ENCODE measurements at regions not wholly inside any gene's neighbourhood (a gene's known extent, or its start where the extent isn't known, plus 50 kb on each side); places are given as distances from the start of the nearest gene placed in this dataset.
A peak's percentile ranks its signal among the peaks of the same experiment; 100 is the strongest.

DNA sequence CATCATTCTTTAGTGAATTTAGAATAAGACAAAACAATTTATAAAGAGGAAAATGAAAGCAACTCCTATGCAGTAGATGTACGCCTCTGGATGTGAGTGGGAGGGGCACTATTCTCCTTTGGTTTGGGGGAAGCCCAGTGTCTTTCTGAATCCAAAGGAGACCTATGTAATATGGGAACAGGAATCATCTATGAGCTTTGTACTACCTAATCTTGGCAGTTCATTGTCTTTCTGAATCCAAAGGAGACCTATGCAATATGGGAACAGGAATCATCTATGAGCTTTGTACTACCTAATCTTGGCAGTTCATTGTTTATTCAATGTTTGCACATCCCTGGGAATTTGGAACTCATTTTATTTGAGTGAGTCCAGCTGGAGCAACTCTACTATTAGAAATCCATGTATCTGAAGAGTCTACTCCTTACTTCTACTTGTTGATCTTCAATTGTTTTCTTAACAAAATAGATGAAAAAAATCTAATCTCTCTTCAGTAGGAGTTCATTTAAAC, 401.1 kb upstream of the LRATD1 start:
- Histone ChIP-seq H3K9me3 (ENCODE audit: insufficient read depth, low read depth, low read length) (peaks cover 3% of the 10 kb centered on the region; the same call in 1 of the 2 replicates), H3K27ac (ENCODE audit: low read depth, low read length) (peak overlapping the region; percentile 5; the same call in 1 of the 2 replicates), H3K4me3 (ENCODE audit: low read length) (no peak overlapping the region), H3K4me1 (ENCODE audit: insufficient read depth, low read length) (peaks cover 32% of the 10 kb centered on the region), H3K27me3 (ENCODE audit: insufficient read depth, low read length) (peaks cover 7% of the 10 kb centered on the region; the same call in 1 of the 2 replicates), H3K36me3 (ENCODE audit: insufficient read depth, low read length) (no peaks in the 10 kb centered on the region), H3K9ac (ENCODE audit: low read depth, low read length) (no peak overlapping the region)
- WGBS, result 90% methylated on average over 1 of the region's 1 CpG

DNA sequence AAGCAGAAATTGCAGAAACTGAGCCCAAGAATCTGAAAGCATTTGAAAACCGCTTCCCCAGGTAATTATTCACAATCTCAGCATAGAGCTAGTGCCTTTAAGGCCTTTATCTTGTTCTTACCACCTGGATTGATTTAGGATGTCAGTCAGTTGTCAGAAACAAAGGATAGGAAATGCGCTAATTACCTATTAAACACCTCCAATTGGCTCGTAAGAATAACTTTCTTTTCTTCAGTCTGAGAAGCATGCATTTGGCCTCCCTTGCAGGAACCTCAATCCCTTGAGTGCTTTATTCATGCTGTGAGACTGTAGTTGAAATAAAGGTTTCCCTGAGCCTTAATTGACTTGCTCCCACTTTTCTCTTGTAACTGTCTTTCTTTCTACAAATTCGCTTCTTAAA, 400.3 kb upstream of the LRATD1 start:
- H3K4me3 ChIP-seq (ENCODE audit: low read length), result no peak overlapping the region

DNA sequence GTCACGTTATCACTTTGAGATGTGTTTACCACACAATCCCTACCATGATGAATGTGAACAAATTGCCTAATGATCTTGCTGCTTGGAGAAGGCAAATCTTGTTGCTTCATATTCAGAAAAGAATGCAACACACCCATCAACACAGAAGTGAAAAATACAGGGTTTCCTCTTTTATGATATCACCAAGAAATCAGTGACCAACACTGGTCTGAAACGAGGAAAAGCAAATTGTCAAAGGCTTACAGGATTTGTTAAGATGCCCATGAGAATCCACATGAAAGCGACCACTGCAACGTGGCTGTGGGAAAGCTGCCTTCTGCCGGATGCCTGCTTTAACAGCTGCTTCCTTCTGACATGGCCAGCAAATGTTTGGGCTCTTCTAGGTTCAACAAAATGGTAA, 397.6 kb upstream of the LRATD1 start:
- WGBS, result 92% methylated on average over 5 of the region's 5 CpGs

More for the DNA sequence above, 400.3 kb upstream of the LRATD1 start:
- 26% methylated on average over 4 of the region's 4 CpGs for WGBS
- Histone ChIP-seq H3K27me3 (ENCODE audit: insufficient read depth, low read length) (peaks cover 7% of the 10 kb centered on the region; the same call in 1 of the 2 replicates), H3K27ac (ENCODE audit: low read depth, low read length) (peak overlapping the region; percentile 54; the same call in 1 of the 2 replicates), H3K9me3 (ENCODE audit: insufficient read depth, low read depth, low read length) (peaks cover 3% of the 10 kb centered on the region; the same call in 1 of the 2 replicates), H3K4me1 (ENCODE audit: insufficient read depth, low read length) (peaks cover 35% of the 10 kb centered on the region), H3K36me3 (ENCODE audit: insufficient read depth, low read length) (no peaks in the 10 kb centered on the region), H3K9ac (ENCODE audit: low read depth, low read length) (no peak overlapping the region)

DNA sequence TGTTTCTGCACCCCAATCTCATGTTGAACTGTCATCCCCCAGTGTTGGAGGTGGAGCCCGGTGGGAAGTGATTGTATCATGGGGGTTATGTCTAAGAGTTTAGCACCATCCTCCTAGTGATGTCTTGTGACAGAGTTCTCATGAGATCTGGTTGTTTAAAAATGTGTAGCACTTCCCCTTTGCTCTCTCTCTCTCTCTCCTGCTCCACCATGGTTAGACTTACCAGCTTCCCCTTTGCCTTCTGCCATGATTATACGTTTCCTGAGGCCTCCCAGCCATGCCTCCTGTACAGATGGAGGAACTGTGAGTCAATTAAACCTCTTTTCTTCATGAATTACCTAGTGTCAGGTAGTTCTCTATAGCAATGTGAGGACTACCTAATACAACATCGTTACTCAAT, 396.9 kb upstream of the LRATD1 start:
- no peak overlapping the region for H3K4me3 ChIP-seq (ENCODE audit: low read length)
- H3K9me3 ChIP-seq (ENCODE audit: insufficient read depth, low read depth, low read length), result no peaks in the 10 kb centered on the region
- H3K4me1 ChIP-seq (ENCODE audit: insufficient read depth, low read length), result peaks cover 35% of the 10 kb centered on the region
- peaks cover 7% of the 10 kb centered on the region; the same call in 1 of the 2 replicates for H3K27me3 ChIP-seq (ENCODE audit: insufficient read depth, low read length)
- no peak overlapping the region for H3K9ac ChIP-seq (ENCODE audit: low read depth, low read length)
- H3K36me3 ChIP-seq (ENCODE audit: insufficient read depth, low read length), result no peaks in the 10 kb centered on the region
- 81% methylated on average over 2 of the region's 3 CpGs for WGBS
- H3K27ac ChIP-seq (ENCODE audit: low read depth, low read length), result no peak overlapping the region

More for the DNA sequence above, 397.6 kb upstream of the LRATD1 start:
- Histone ChIP-seq H3K4me3 (ENCODE audit: low read length) (no peak overlapping the region), H3K9me3 (ENCODE audit: insufficient read depth, low read depth, low read length) (no peaks in the 10 kb centered on the region), H3K27ac (ENCODE audit: low read depth, low read length) (no peak overlapping the region), H3K27me3 (ENCODE audit: insufficient read depth, low read length) (peaks cover 7% of the 10 kb centered on the region; the same call in 1 of the 2 replicates), H3K36me3 (ENCODE audit: insufficient read depth, low read length) (no peaks in the 10 kb centered on the region), H3K4me1 (ENCODE audit: insufficient read depth, low read length) (peaks cover 35% of the 10 kb centered on the region), H3K9ac (ENCODE audit: low read depth, low read length) (no peak overlapping the region)

DNA sequence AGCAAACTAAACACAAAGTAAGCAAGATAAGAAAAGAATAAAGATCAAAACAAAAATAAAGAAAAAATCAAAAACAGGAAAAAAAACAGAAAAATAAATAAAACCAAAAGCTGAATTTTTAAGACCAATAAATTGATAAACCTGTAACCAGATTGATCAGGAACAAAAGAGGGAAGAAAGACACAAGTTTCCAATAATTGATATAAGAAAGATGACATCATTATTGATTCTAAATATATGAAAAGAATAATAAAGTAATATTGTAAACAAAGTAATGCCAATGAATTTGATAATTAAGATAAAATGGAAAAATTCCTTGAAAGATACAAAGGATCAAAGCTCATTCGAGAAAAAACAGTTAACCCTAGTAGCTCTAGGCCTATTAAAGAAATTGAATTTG, 394.6 kb upstream of the LRATD1 start:
- H3K9me3 ChIP-seq (ENCODE audit: insufficient read depth, low read depth, low read length), result no peaks in the 10 kb centered on the region
- H3K27ac ChIP-seq (ENCODE audit: low read depth, low read length), result no peak overlapping the region
- no peak overlapping the region for H3K9ac ChIP-seq (ENCODE audit: low read depth, low read length)
- H3K36me3 ChIP-seq (ENCODE audit: insufficient read depth, low read length), result no peaks in the 10 kb centered on the region
- no peak overlapping the region for H3K4me3 ChIP-seq (ENCODE audit: low read length)
- H3K4me1 ChIP-seq (ENCODE audit: insufficient read depth, low read length), result peaks cover 16% of the 10 kb centered on the region
- 100% methylated on average over 1 of the region's 1 CpG for WGBS
- H3K27me3 ChIP-seq (ENCODE audit: insufficient read depth, low read length), result peaks cover 7% of the 10 kb centered on the region; the same call in 1 of the 2 replicates

DNA sequence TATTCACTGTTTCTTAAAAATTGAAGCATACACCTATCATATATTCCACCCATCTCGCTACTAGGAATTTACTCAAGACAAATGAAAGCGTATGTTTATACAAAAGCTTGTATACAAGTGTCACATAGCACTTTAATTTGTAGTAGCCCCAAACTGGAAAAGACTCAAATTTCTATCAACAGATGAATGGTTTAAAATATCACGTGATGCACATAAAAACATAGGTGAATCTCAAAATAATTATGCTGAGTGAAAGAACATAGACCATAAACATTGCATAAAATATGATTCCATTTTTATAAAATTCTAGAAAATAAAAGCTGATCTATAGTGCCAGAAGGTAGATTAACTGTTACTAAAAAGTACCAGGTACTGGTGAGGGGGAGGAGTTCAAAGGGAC, 392.9 kb upstream of the LRATD1 start:
- H3K9ac ChIP-seq (ENCODE audit: low read depth, low read length), result no peak overlapping the region
- WGBS, result 100% methylated on average over 2 of the region's 3 CpGs

DNA sequence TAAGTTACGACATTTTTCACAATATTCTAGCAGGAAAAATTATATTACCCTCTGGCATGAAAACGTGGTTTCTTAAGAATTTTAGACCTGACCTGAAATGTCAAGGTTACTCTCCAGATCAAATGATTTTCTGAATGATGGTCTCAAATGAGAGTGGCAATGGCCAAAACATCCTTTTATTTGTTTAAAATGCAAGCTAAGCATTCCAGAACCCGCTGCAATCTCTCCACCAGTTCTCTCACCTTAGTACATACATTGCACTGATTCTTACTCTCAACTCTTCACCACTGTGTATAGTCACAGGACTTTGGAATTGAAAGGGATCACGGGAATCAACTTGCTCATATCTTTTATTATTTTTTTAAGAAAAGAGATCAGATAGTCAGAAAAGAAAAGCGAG, 391.6 kb upstream of the LRATD1 start:
- H3K9ac ChIP-seq (ENCODE audit: low read depth, low read length), result no peak overlapping the region
- H3K9me3 ChIP-seq (ENCODE audit: insufficient read depth, low read depth, low read length), result no peaks in the 10 kb centered on the region
- no peaks in the 10 kb centered on the region for H3K36me3 ChIP-seq (ENCODE audit: insufficient read depth, low read length)
- 90% methylated on average over 3 of the region's 5 CpGs for WGBS
- H3K4me1 ChIP-seq (ENCODE audit: insufficient read depth, low read length), result 0 out of 2 replicates have a peak, but pooled peaks cover 3% of the 10 kb centered on the region
- H3K4me3 ChIP-seq (ENCODE audit: low read length), result no peak overlapping the region
- no peaks in the 10 kb centered on the region for H3K27me3 ChIP-seq (ENCODE audit: insufficient read depth, low read length)
- no peak overlapping the region for H3K27ac ChIP-seq (ENCODE audit: low read depth, low read length)

More for the DNA sequence above, 392.9 kb upstream of the LRATD1 start:
- Histone ChIP-seq H3K9me3 (ENCODE audit: insufficient read depth, low read depth, low read length) (no peaks in the 10 kb centered on the region), H3K36me3 (ENCODE audit: insufficient read depth, low read length) (no peaks in the 10 kb centered on the region), H3K4me3 (ENCODE audit: low read length) (no peak overlapping the region), H3K4me1 (ENCODE audit: insufficient read depth, low read length) (0 out of 2 replicates have a peak, but pooled peaks cover 3% of the 10 kb centered on the region), H3K27ac (ENCODE audit: low read depth, low read length) (no peak overlapping the region), H3K27me3 (ENCODE audit: insufficient read depth, low read length) (no peaks in the 10 kb centered on the region)

DNA sequence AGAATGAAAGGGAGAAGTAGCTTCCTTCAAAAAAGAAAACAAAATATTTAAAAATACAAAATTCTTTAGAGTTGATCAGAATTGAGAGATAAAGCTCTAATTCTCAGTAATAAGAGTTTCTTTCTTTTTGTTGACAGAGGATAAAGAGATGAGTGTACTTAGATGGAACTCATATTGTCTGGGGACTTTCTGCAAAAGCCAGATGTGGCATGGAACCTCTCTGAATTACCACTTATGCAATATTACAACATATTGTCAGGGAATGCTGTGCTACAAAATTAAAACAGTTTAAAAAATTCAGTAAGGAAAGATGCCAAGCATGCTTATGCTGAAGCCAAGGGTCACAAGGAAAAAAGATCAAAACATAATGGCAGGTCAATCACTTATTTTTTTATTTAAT, 386.6 kb upstream of the LRATD1 start:
- H3K36me3 ChIP-seq (ENCODE audit: insufficient read depth, low read length), result no peaks in the 10 kb centered on the region
- no peak overlapping the region for H3K4me3 ChIP-seq (ENCODE audit: low read length)
- H3K9me3 ChIP-seq (ENCODE audit: insufficient read depth, low read depth, low read length), result no peaks in the 10 kb centered on the region
- no peaks in the 10 kb centered on the region for H3K27me3 ChIP-seq (ENCODE audit: insufficient read depth, low read length)
- H3K27ac ChIP-seq (ENCODE audit: low read depth, low read length), result no peak overlapping the region
- no peaks in the 10 kb centered on the region for H3K4me1 ChIP-seq (ENCODE audit: insufficient read depth, low read length)
- no peak overlapping the region for H3K9ac ChIP-seq (ENCODE audit: low read depth, low read length)

DNA sequence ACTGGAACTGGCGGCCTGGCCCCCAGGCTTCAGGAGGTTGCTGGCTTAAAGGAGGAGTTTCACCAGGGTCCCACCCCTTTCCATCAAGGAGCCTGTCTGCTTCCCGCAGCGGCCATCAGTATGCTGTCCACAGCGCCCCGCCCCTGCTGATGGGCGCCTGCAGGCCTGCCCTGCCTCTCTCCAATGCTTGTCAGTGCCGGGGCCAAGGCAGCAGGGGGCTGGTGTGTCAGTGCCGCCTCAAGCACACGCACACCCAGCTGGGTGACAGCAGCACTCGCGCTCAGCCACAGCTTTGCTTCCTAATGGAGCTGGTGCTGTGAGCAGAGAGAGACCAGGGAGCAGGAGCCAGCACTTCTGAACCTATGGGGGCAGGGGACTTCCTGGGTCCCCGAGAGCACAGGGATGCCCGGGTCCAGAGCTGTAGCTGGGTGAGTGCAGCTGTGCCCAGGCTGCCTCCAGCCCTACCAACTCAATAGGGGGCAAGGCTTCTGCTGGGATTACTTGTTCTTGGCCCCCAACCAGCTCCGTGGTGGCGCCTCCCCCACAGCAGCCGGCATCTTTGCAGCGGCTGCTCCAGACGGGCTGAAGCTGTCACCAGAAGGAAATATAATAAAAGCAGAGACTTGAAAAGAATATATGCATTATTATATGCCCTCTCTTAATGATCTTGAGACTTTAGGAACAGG, 377.2 kb upstream of the LRATD1 start:
- Histone ChIP-seq H3K9ac (ENCODE audit: low read depth, low read length) (no peak overlapping the region), H3K4me3 (ENCODE audit: low read length) (no peak overlapping the region), H3K36me3 (ENCODE audit: insufficient read depth, low read length) (no peaks in the 10 kb centered on the region), H3K9me3 (ENCODE audit: insufficient read depth, low read depth, low read length) (no peaks in the 10 kb centered on the region), H3K27ac (ENCODE audit: low read depth, low read length) (no peak overlapping the region), H3K4me1 (ENCODE audit: insufficient read depth, low read length) (peaks cover 10% of the 10 kb centered on the region), H3K27me3 (ENCODE audit: insufficient read depth, low read length) (no peaks in the 10 kb centered on the region)
- 88% methylated on average over 17 of the region's 18 CpGs for WGBS

DNA sequence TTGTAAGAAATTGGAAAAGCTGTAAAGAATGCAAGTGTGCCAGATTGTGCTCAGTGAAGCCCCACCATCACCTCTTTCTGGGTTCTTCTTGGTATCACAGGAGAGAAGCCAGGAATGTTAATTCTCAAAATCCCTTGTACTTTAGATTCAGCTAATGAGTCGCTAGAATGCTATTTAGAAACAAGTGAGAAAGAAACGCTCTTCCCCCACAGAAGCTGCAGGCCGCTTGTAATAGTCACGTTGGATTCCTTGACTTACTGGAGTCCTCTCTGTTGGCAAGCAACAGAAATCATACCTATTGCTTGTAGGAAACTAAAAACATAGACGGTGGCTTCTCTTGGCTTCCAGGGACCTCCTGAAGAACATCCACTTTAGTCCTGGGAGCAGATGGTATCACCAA, 375.6 kb upstream of the LRATD1 start:
- H3K9ac ChIP-seq (ENCODE audit: low read depth, low read length), result no peak overlapping the region
- H3K27me3 ChIP-seq (ENCODE audit: insufficient read depth, low read length), result no peaks in the 10 kb centered on the region
- H3K36me3 ChIP-seq (ENCODE audit: insufficient read depth, low read length), result no peaks in the 10 kb centered on the region
- no peak overlapping the region for H3K27ac ChIP-seq (ENCODE audit: low read depth, low read length)
- no peaks in the 10 kb centered on the region for H3K9me3 ChIP-seq (ENCODE audit: insufficient read depth, low read depth, low read length)
- H3K4me1 ChIP-seq (ENCODE audit: insufficient read depth, low read length), result peaks cover 10% of the 10 kb centered on the region
- no peak overlapping the region for H3K4me3 ChIP-seq (ENCODE audit: low read length)
- 65% methylated on average over 5 of the region's 5 CpGs for WGBS

DNA sequence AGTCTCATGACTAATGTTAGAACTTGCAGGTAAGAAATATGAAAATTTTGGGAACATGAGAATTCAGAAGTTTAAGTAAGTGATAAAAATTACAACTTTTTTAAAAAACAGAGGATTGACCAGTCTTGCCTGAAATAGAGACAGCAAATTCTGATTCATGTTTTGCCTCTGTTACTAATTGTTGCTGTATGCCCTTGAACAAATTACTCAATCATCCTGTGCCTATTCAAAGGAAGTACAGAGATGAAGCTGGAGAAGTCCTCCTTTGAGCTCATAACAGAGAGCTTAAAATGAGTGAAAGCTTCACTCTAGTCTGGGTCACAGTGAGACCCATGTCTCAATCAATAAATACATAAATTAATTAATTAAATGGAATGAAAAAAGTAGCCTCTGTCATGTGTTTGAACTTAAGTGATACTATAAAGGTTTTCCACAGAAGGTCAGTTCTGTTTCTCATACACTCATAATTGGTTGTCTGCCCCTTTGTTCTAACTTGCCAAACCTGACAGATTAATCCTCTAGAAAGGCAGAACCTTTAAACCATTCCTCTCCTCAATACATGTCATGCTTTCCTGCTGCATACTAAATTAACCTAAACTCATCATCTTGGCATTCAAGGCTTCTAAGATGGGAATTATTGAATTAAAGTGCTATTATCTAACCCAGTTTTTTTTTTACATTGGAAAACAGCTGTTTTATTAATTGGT, 374.6 kb upstream of the LRATD1 start:
- no peak overlapping the region for H3K4me3 ChIP-seq (ENCODE audit: low read length)
- H3K27ac ChIP-seq (ENCODE audit: low read depth, low read length), result no peak overlapping the region
- H3K9ac ChIP-seq (ENCODE audit: low read depth, low read length), result no peak overlapping the region
- no peaks in the 10 kb centered on the region for H3K27me3 ChIP-seq (ENCODE audit: insufficient read depth, low read length)
- H3K4me1 ChIP-seq (ENCODE audit: insufficient read depth, low read length), result peaks cover 10% of the 10 kb centered on the region
- no peaks in the 10 kb centered on the region for H3K36me3 ChIP-seq (ENCODE audit: insufficient read depth, low read length)
- no peaks in the 10 kb centered on the region for H3K9me3 ChIP-seq (ENCODE audit: insufficient read depth, low read depth, low read length)

All from HUES64 (cell line).